Kidney (tissue), 13 donors: ENCODE measurements at regions not wholly inside any gene's neighbourhood (a gene's known extent, or its start where the extent isn't known, plus 50 kb on each side); places are given as distances from the start of the nearest gene placed in this dataset.

Source experiments
- DNase-seq, 5 donors: peaks; one replicate each; pipeline ENCODE4 v3.0.0-alpha.2; 2013 to 2020
- FAIRE-seq: peaks from 2 replicates; lab custom pipeline; 2012; peaks lifted over from hg19 to GRCh38; lab: Jason Lieb, UNC
- H3K27ac ChIP-seq, 2 donors: one replicate each; pipeline ENCODE4 v1.7.0; 2013; ENCODE audit warnings: low read depth in 2 of 2, low read length in 2 of 2, inconsistent platforms in 1 of 2
- H3K27me3 ChIP-seq: one replicate; pipeline ENCODE4 v1.7.1; 2013; ENCODE audit warnings: low read length, inconsistent platforms; ENCODE audit not compliant: control insufficient read depth, insufficient read depth
- H3K36me3 ChIP-seq, 3 donors: one replicate each; pipeline versions ENCODE4 v1.7.0 to v1.7.1; 2013; ENCODE audit warnings: low read length in 3 of 3, control low read depth in 1 of 3, inconsistent platforms in 1 of 3; ENCODE audit not compliant: insufficient read depth in 3 of 3, control insufficient read depth in 2 of 3
- H3K4me1 ChIP-seq, 3 donors: one replicate each; pipeline versions ENCODE4 v1.7.0 to v1.7.1; 2013; ENCODE audit warnings: low read length in 3 of 3, inconsistent platforms in 1 of 3, low read depth in 1 of 3; ENCODE audit not compliant: control insufficient read depth in 2 of 3, insufficient read depth in 2 of 3
- H3K4me3 ChIP-seq, 3 donors: one replicate each; pipeline versions ENCODE4 v1.7.0 to v1.8.1; 2013; ENCODE audit warnings: low read length in 3 of 3, control low read depth in 1 of 3, inconsistent platforms in 1 of 3
- H3K9ac ChIP-seq, 3 donors: one replicate each; pipeline versions ENCODE4 v1.7.0 to v1.7.1; 2013; ENCODE audit warnings: low read length in 3 of 3, control low read depth in 1 of 3, inconsistent platforms in 1 of 3
- H3K9me3 ChIP-seq, 3 donors: one replicate each; pipeline versions ENCODE4 v1.7.0 to v1.7.1; 2013; ENCODE audit warnings: low read length in 3 of 3, control low read depth in 1 of 3, inconsistent platforms in 1 of 3; ENCODE audit not compliant: control insufficient read depth in 2 of 3, insufficient read depth in 1 of 3
- CTCF ChIP-seq: IDR thresholded peaks from 3 replicates; pipeline ENCODE4 v1.5.1; 2012; ENCODE audit warnings: mild to moderate bottlenecking, moderate library complexity, borderline replicate concordance; ENCODE audit not compliant: insufficient read depth; ENCODE audit errors: extremely low read depth
- intact Hi-C: fragments of 100-400 bp; cut with DNase I; formaldehyde crosslinking; loops from one replicate; pipeline ENCODE4 v1.11.1; 2022
- donor health status: control.
- donor health status: control.
- donor health status: control.
- donor health status: control.
- donor health status: control.
- donor health status: DM: yes; HTN: yes; CAD: no.
- donor health status: Normal renal cell carcinoma (clear cell type).

- intact Hi-C loops = no loop called here
- no peak overlapping the region for H3K4me3 ChIP-seq
- no peak overlapping the region for H3K27ac ChIP-seq
- no peaks in the 10 kb centered on the region for H3K9me3 ChIP-seq
- H3K4me1 ChIP-seq = no peaks in the 10 kb centered on the region
- no peak overlapping the region for H3K9ac ChIP-seq
- no peaks in the 10 kb centered on the region for H3K27me3 ChIP-seq
- no peak for FAIRE-seq
- no peak for TF ChIP-seq CTCF
- DNase-seq = no peak
- H3K36me3 ChIP-seq = no peaks in the 10 kb centered on the region
Observed at GRCh38 chr1:38105267-38105666, 58.7 kb upstream of the POU3F1 start.

- Histone ChIP-seq H3K9ac (no peak overlapping the region), H3K4me3 (no peak overlapping the region), H3K27ac (no peak overlapping the region), H3K9me3 (no peaks in the 10 kb centered on the region), H3K27me3 (no peaks in the 10 kb centered on the region), H3K4me1 (no peaks in the 10 kb centered on the region), H3K36me3 (no peaks in the 10 kb centered on the region)
- intact Hi-C loops = no loop called here
- FAIRE-seq (no peak), DNase-seq (no peak)
- TF ChIP-seq CTCF = no peak
Observed at GRCh38 chr1:38102636-38103035, 56.0 kb upstream of the POU3F1 start.

GRCh38 chr1:38101037-38101785 is 54.6 kb upstream of the POU3F1 start:
- intact Hi-C loops = no loop called here
- Histone ChIP-seq H3K27me3 (no peaks in the 10 kb centered on the region), H3K4me1 (no peaks in the 10 kb centered on the region), H3K4me3 (no peak overlapping the region), H3K27ac (no peak overlapping the region), H3K9me3 (no peaks in the 10 kb centered on the region), H3K36me3 (no peaks in the 10 kb centered on the region), H3K9ac (no peak overlapping the region)
- DNase-seq (peak in 3 of 5 donors; percentile 38 to 78 (median 69)), FAIRE-seq (no peak)
- no peak for TF ChIP-seq CTCF
